ENCODE measurements at regions not wholly inside any gene's neighbourhood (a gene's known extent, or its start where the extent isn't known, plus 50 kb on each side); places are given as distances from the start of the nearest gene placed in this dataset.

- peaks cover 0 to 7% (median 0%) of the 10 kb centered on the region in 3 donors for H3K4me1 ChIP-seq (ENCODE audit: control insufficient read depth in 3 of 3, insufficient read depth in 2 of 3, low read depth in 1 of 3, low read length in 2 of 3)
- DNase-seq (no peak), FAIRE-seq (no peak)
- no peak overlapping the region for H3K4me3 ChIP-seq (ENCODE audit: low read depth in 1 of 3, low read length in 3 of 3)
- no peak overlapping the region for H3K27ac ChIP-seq (ENCODE audit: low read depth in 1 of 3, low read length in 2 of 3)
- no peaks in the 10 kb centered on the region for H3K27me3 ChIP-seq (ENCODE audit: control insufficient read depth in 3 of 3, insufficient read depth in 3 of 3, low read length in 3 of 3)
- no peaks in the 10 kb centered on the region for H3K36me3 ChIP-seq (ENCODE audit: control insufficient read depth in 3 of 3, insufficient read depth in 2 of 3, low read depth in 1 of 3, low read length in 3 of 3)
- H3K9me3 ChIP-seq (ENCODE audit: control insufficient read depth in 2 of 2, insufficient read depth in 1 of 2, low read depth in 1 of 2, low read length in 1 of 2), result no peaks in the 10 kb centered on the region
- WGBS, 3 donors, result 86 to 96% (median 91%) methylated on average over 1 of the region's 1 CpG
These were observed 107.7 kb downstream of the SNX19 start for GRCh38 chr11:130808541-130808940.

GRCh38 chr11:130813196-130813595 is 103.1 kb downstream of the SNX19 start:
- no peak overlapping the region for H3K4me3 ChIP-seq (ENCODE audit: low read depth in 1 of 3, low read length in 3 of 3)
- no peaks in the 10 kb centered on the region for H3K9me3 ChIP-seq (ENCODE audit: control insufficient read depth in 2 of 2, insufficient read depth in 1 of 2, low read depth in 1 of 2, low read length in 1 of 2)
- no peaks in the 10 kb centered on the region for H3K36me3 ChIP-seq (ENCODE audit: control insufficient read depth in 3 of 3, insufficient read depth in 2 of 3, low read depth in 1 of 3, low read length in 3 of 3)
- DNase-seq (no peak), FAIRE-seq (no peak)
- H3K4me1 ChIP-seq (ENCODE audit: control insufficient read depth in 3 of 3, insufficient read depth in 2 of 3, low read depth in 1 of 3, low read length in 2 of 3), result peaks cover 0 to 39% (median 3%) of the 10 kb centered on the region in 3 donors
- no peak overlapping the region for H3K27ac ChIP-seq (ENCODE audit: low read depth in 1 of 3, low read length in 2 of 3)
- WGBS, 3 donors, result 88 to 92% (median 90%) methylated on average over 8 of the region's 8 CpGs
- no peaks in the 10 kb centered on the region for H3K27me3 ChIP-seq (ENCODE audit: control insufficient read depth in 3 of 3, insufficient read depth in 3 of 3, low read length in 3 of 3)

GRCh38 chr11:130813638-130814037 is 102.6 kb downstream of the SNX19 start:
- H3K4me1 ChIP-seq (ENCODE audit: control insufficient read depth in 3 of 3, insufficient read depth in 2 of 3, low read depth in 1 of 3, low read length in 2 of 3), result peaks cover 0 to 39% (median 3%) of the 10 kb centered on the region in 3 donors
- H3K27ac ChIP-seq (ENCODE audit: low read depth in 1 of 3, low read length in 2 of 3), result no peak overlapping the region
- no peak for FAIRE-seq
- WGBS, 3 donors, result 71 to 88% (median 71%) methylated on average over 3 of the region's 3 CpGs
- H3K36me3 ChIP-seq (ENCODE audit: control insufficient read depth in 3 of 3, insufficient read depth in 2 of 3, low read depth in 1 of 3, low read length in 3 of 3), result no peaks in the 10 kb centered on the region
- no peaks in the 10 kb centered on the region for H3K27me3 ChIP-seq (ENCODE audit: control insufficient read depth in 3 of 3, insufficient read depth in 3 of 3, low read length in 3 of 3)
- DNase-seq, result no peak
- H3K4me3 ChIP-seq (ENCODE audit: low read depth in 1 of 3, low read length in 3 of 3), result no peak overlapping the region
- no peaks in the 10 kb centered on the region for H3K9me3 ChIP-seq (ENCODE audit: control insufficient read depth in 2 of 2, insufficient read depth in 1 of 2, low read depth in 1 of 2, low read length in 1 of 2)

- H3K4me1 ChIP-seq (ENCODE audit: control insufficient read depth in 3 of 3, insufficient read depth in 2 of 3, low read depth in 1 of 3, low read length in 2 of 3), result peaks cover 0 to 39% (median 3%) of the 10 kb centered on the region in 3 donors
- no peaks in the 10 kb centered on the region for H3K27me3 ChIP-seq (ENCODE audit: control insufficient read depth in 3 of 3, insufficient read depth in 3 of 3, low read length in 3 of 3)
- no peaks in the 10 kb centered on the region for H3K36me3 ChIP-seq (ENCODE audit: control insufficient read depth in 3 of 3, insufficient read depth in 2 of 3, low read depth in 1 of 3, low read length in 3 of 3)
- FAIRE-seq (no peak), DNase-seq (no peak)
- no peak overlapping the region for H3K4me3 ChIP-seq (ENCODE audit: low read depth in 1 of 3, low read length in 3 of 3)
- no peaks in the 10 kb centered on the region for H3K9me3 ChIP-seq (ENCODE audit: control insufficient read depth in 2 of 2, insufficient read depth in 1 of 2, low read depth in 1 of 2, low read length in 1 of 2)
- 81 to 90% (median 85%) methylated on average over 4 of the region's 4 CpGs for WGBS, 3 donors
- peak overlapping the region in 1 of 3 donors; percentile 87 for H3K27ac ChIP-seq (ENCODE audit: low read depth in 1 of 3, low read length in 2 of 3)
These were observed 101.7 kb downstream of the SNX19 start for GRCh38 chr11:130814440-130815096.

DNA sequence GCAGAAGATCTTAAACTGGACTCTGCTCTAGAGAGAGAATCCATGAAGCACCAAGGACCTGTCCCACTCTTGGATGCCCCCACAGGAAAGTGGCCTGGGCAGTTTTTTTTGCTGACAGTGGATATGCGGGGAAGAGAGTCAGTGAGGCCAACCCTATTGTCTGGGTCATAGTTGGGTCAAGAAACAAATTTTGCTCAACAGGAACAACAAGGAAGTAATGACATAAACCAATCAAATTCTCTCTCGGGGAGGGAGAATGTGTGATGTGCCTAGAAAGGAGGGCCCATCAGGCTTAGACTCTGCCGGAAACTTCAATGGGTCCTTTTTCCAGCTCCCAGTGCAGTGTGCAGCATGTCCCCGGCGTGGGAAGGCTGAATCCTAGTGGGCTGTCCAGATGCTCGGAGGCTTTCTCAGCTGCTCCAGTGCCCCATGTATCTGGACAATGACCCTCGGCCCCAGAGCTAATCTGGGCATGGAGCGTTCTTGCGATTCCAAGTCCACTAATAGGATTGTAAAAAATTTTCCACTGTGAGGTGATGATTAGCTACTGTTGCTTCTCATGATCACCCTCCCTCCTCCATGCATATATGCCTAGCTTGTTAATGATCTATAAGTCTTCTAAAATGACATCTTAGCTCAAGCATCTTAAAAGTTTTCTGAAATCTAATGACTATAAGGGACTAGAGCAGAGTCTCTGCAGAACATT is 101.0 kb downstream of the SNX19 start:
- DNase-seq (peak; percentile 75 to 85), FAIRE-seq (no peak)
- Histone ChIP-seq H3K36me3 (ENCODE audit: control insufficient read depth in 3 of 3, insufficient read depth in 2 of 3, low read depth in 1 of 3, low read length in 3 of 3) (no peaks in the 10 kb centered on the region), H3K9me3 (ENCODE audit: control insufficient read depth in 2 of 2, insufficient read depth in 1 of 2, low read depth in 1 of 2, low read length in 1 of 2) (no peaks in the 10 kb centered on the region), H3K4me1 (ENCODE audit: control insufficient read depth in 3 of 3, insufficient read depth in 2 of 3, low read depth in 1 of 3, low read length in 2 of 3) (peaks cover 0 to 39% (median 3%) of the 10 kb centered on the region in 3 donors), H3K27ac (ENCODE audit: low read depth in 1 of 3, low read length in 2 of 3) (peak overlapping the region in 1 of 3 donors; percentile 87), H3K27me3 (ENCODE audit: control insufficient read depth in 3 of 3, insufficient read depth in 3 of 3, low read length in 3 of 3) (no peaks in the 10 kb centered on the region), H3K4me3 (ENCODE audit: low read depth in 1 of 3, low read length in 3 of 3) (no peak overlapping the region)
- WGBS, 3 donors, result 56 to 77% (median 67%) methylated on average over 9 of the region's 9 CpGs

GRCh38 chr11:130815956-130816355 is 100.3 kb downstream of the SNX19 start:
- Histone ChIP-seq H3K36me3 (ENCODE audit: control insufficient read depth in 3 of 3, insufficient read depth in 2 of 3, low read depth in 1 of 3, low read length in 3 of 3) (no peaks in the 10 kb centered on the region), H3K27me3 (ENCODE audit: control insufficient read depth in 3 of 3, insufficient read depth in 3 of 3, low read length in 3 of 3) (no peaks in the 10 kb centered on the region), H3K4me1 (ENCODE audit: control insufficient read depth in 3 of 3, insufficient read depth in 2 of 3, low read depth in 1 of 3, low read length in 2 of 3) (peaks cover 0 to 39% (median 3%) of the 10 kb centered on the region in 3 donors), H3K27ac (ENCODE audit: low read depth in 1 of 3, low read length in 2 of 3) (peak overlapping the region in 2 of 3 donors; percentile 14 to 87), H3K9me3 (ENCODE audit: control insufficient read depth in 2 of 2, insufficient read depth in 1 of 2, low read depth in 1 of 2, low read length in 1 of 2) (no peaks in the 10 kb centered on the region), H3K4me3 (ENCODE audit: low read depth in 1 of 3, low read length in 3 of 3) (no peak overlapping the region)
- WGBS, 3 donors, result 47 to 74% (median 50%) methylated on average over 7 of the region's 7 CpGs
- FAIRE-seq (no peak), DNase-seq (peak in 1 of 2 donors; percentile 48)

DNA sequence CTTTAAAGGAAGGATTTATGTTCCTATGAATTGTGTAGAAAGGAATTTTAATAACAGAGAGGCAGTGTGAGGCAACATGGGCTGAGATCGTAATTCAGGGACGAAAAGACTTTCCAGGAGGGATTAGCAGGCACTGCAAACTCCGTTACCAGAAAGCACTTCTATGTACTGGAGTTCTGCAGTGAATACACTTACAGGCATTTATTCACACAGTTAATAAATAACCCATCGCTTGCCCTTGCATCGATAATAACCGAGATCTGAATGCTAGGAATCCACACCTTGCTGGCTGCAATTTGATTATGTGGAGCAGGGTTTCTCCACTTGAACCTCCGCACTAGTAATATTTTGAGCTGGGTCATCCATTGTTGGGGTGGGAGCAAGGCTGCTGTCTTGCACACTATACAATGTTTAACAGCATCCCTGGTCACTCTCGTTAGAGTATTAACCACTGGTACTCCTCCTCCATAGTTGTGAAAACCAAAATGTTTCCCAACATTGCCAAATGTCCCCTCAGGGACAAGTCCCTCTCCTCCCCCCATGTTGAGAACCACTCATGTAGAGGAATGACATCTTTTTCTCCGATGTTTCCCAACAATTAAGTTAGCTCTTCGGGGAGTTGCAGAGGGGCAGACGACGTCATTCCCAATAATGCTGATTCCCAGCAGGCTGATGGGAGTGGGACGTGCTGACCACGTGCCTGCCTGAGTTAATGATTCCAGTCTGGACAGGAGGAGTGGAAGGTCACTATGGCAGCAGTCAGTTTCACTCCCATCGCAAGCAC is 99.5 kb downstream of the SNX19 start:
- 37 to 67% (median 38%) methylated on average over 15 of the region's 15 CpGs for WGBS, 3 donors
- Histone ChIP-seq H3K27me3 (ENCODE audit: control insufficient read depth in 3 of 3, insufficient read depth in 3 of 3, low read length in 3 of 3) (no peaks in the 10 kb centered on the region), H3K9me3 (ENCODE audit: control insufficient read depth in 2 of 2, insufficient read depth in 1 of 2, low read depth in 1 of 2, low read length in 1 of 2) (no peaks in the 10 kb centered on the region), H3K4me1 (ENCODE audit: control insufficient read depth in 3 of 3, insufficient read depth in 2 of 3, low read depth in 1 of 3, low read length in 2 of 3) (peaks cover 0 to 39% (median 3%) of the 10 kb centered on the region in 3 donors), H3K27ac (ENCODE audit: low read depth in 1 of 3, low read length in 2 of 3) (peak overlapping the region in 1 of 3 donors; percentile 87), H3K36me3 (ENCODE audit: control insufficient read depth in 3 of 3, insufficient read depth in 2 of 3, low read depth in 1 of 3, low read length in 3 of 3) (no peaks in the 10 kb centered on the region), H3K4me3 (ENCODE audit: low read depth in 1 of 3, low read length in 3 of 3) (no peak overlapping the region)
- FAIRE-seq (no peak), DNase-seq (peak; percentile 73 to 75)

DNA sequence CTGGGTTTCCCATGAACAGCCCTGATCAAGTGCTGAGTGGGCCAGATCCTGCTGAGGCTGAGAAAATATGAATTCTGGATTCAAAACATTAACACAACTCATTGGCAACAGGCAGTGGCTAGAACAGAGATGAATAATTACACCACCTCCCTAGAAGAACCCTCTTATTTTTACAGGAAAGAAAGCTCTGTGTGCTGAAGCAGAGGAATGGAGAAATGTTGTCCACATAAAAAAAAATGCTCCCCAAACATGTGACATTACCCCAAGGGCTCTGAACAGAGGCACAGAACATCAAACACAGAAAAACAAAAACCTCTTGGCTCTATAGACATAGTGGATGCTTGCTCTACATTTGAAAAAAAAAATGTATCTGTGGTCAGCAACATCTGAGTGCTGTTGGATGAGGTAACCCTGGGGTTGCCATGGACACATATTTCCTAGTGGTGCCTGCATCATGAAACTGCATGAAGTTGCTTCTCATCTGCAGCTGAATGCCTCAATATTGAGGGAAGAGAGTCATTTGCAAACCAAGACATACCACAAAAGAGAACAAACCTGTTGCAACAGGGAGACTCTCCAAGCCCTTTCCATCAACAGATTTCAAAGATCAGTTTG is 98.8 kb downstream of the SNX19 start:
- Histone ChIP-seq H3K4me1 (ENCODE audit: control insufficient read depth in 3 of 3, insufficient read depth in 2 of 3, low read depth in 1 of 3, low read length in 2 of 3) (peaks cover 0 to 39% (median 3%) of the 10 kb centered on the region in 3 donors), H3K36me3 (ENCODE audit: control insufficient read depth in 3 of 3, insufficient read depth in 2 of 3, low read depth in 1 of 3, low read length in 3 of 3) (no peaks in the 10 kb centered on the region), H3K27ac (ENCODE audit: low read depth in 1 of 3, low read length in 2 of 3) (peak overlapping the region in 1 of 3 donors; percentile 87), H3K27me3 (ENCODE audit: control insufficient read depth in 3 of 3, insufficient read depth in 3 of 3, low read length in 3 of 3) (no peaks in the 10 kb centered on the region), H3K4me3 (ENCODE audit: low read depth in 1 of 3, low read length in 3 of 3) (no peak overlapping the region), H3K9me3 (ENCODE audit: control insufficient read depth in 2 of 2, insufficient read depth in 1 of 2, low read depth in 1 of 2, low read length in 1 of 2) (no peaks in the 10 kb centered on the region)
- FAIRE-seq (no peak), DNase-seq (peak in 1 of 2 donors; percentile 25)

Measured in small intestine (tissue), 7 donors.